CD4-positive, alpha-beta T cell treated with Interleukin-4 for 1 hour (primary cell): ENCODE measurements at regions not wholly inside any gene's neighbourhood (a gene's known extent, or its start where the extent isn't known, plus 50 kb on each side); places are given as distances from the start of the nearest gene placed in this dataset.
A peak's percentile ranks its signal among the peaks of the same experiment; 100 is the strongest.

Experiments
- DNase-seq, 2 donors: peaks; one replicate each; pipeline ENCODE4 v3.0.0-alpha.2; 2020 to 2022

GRCh38 chr15:94099574-94099960, 131.8 kb upstream of the MCTP2 start:
- DNase-seq = no peak

GRCh38 chr15:94098921-94099573, 132.3 kb upstream of the MCTP2 start:
- DNase-seq = no peak

GRCh38 chr15:94097552-94097951, 133.8 kb upstream of the MCTP2 start:
- DNase-seq = no peak

- no peak for DNase-seq
Measured at GRCh38 chr15:94094310-94094709, 137.1 kb upstream of the MCTP2 start.

GRCh38 chr15:94086341-94086740, 145.0 kb upstream of the MCTP2 start:
- DNase-seq = no peak

GRCh38 chr15:94083467-94084052, 147.8 kb upstream of the MCTP2 start:
- no peak for DNase-seq

- no peak for DNase-seq
Measured at GRCh38 chr15:94081829-94082228, 149.5 kb upstream of the MCTP2 start.

- DNase-seq = no peak
Measured at GRCh38 chr15:94080989-94081605, 150.3 kb upstream of the MCTP2 start.

GRCh38 chr15:94080416-94080815, 150.9 kb upstream of the MCTP2 start:
- no peak for DNase-seq

- no peak for DNase-seq
Measured at GRCh38 chr15:94079968-94080367, 151.4 kb upstream of the MCTP2 start.

GRCh38 chr15:94079459-94079858, 151.9 kb upstream of the MCTP2 start:
- DNase-seq = no peak

- no peak for DNase-seq
Measured at GRCh38 chr15:94077938-94078337, 153.4 kb upstream of the MCTP2 start.

GRCh38 chr15:94075349-94075748, 156.0 kb upstream of the MCTP2 start:
- no peak for DNase-seq

GRCh38 chr15:94070356-94071295, 160.7 kb upstream of the MCTP2 start:
- DNase-seq = peak in 1 of 2 donors; percentile 12

- DNase-seq = no peak
Measured at GRCh38 chr15:94069844-94070243, 161.5 kb upstream of the MCTP2 start.

GRCh38 chr15:94066811-94067210, 164.6 kb upstream of the MCTP2 start:
- no peak for DNase-seq

GRCh38 chr15:94066046-94066445, 165.3 kb upstream of the MCTP2 start:
- DNase-seq = no peak

- no peak for DNase-seq
Measured at GRCh38 chr15:94064676-94065313, 166.6 kb upstream of the MCTP2 start.

GRCh38 chr15:94061041-94061440, 170.3 kb upstream of the MCTP2 start:
- no peak for DNase-seq

GRCh38 chr15:94059013-94059587, 172.3 kb upstream of the MCTP2 start:
- DNase-seq = no peak

- no peak for DNase-seq
Measured at GRCh38 chr15:94057305-94057704, 174.1 kb upstream of the MCTP2 start.

GRCh38 chr15:94056314-94056713, 175.0 kb upstream of the MCTP2 start:
- DNase-seq = no peak

GRCh38 chr15:94053626-94054025, 177.7 kb upstream of the MCTP2 start:
- no peak for DNase-seq
